Thyroid gland (tissue), 4 donors: ENCODE measurements at regions not wholly inside any gene's neighbourhood (a gene's known extent, or its start where the extent isn't known, plus 50 kb on each side); places are given as distances from the start of the nearest gene placed in this dataset.

Experiments used
- POLR2A ChIP-seq, 2 donors: fragments of 450-650 bp; IDR thresholded peaks; one replicate each; pipeline ENCODE4 v1.6.1; 2017; ENCODE audit warnings: antibody characterized with exemption in 2 of 2, mild to moderate bottlenecking in 2 of 2, moderate library complexity in 1 of 2
- TF ChIP-seq, protein P1 (sequence below), 6 experiments: fragments of 200-600 bp in 3 of 6; fragments of 450-650 bp in 3 of 6; sonication (generic) in 3 of 6; IDR thresholded peaks; one replicate each; pipeline ENCODE4 v1.5.1; 2016 to 2019; ENCODE audit warnings: antibody characterized with exemption in 6 of 6, mild to moderate bottlenecking in 2 of 6, inconsistent platforms in 1 of 6, moderate library complexity in 1 of 6

DNA sequence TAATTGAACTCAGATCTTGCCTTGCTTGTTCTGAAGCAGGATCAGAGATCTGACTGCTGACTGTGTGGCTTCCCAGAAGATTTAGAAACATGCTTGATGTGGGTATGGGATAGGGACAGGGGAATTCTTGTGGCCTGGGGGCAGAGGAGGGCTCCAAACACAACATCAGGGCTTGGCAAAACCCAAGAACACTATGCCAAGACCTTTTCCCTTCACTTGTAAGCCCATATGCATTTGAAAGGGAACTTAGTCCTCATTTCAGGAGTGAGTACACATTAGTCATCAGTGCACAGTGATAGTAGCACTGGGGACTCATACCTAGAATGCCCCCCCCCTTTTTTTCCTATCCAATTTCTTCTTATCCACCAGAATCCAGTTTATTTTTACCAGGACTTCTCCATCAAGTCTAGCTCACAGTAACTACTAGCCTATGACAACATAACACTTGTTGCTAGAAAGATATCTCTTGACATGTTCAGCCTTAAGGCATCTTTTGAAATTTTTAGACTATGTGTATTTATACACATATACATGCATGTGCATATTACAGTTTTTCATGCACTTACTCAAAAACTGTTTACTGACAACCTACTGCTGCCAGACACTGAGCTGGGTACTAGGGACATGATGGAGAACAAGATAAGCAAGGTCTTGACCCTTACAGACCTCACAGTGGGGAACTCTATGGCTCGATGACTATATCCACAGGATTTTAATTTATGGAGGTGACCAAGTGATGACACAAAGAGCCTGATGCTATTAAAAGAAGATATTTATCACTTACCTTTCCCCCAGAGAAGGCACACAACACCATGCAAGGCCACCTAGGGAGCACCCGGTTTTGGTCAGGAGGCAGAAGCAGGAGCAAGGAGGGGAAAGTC is 158.3 kb upstream of the MAP3K1 start:
- TF ChIP-seq, protein P1, sequence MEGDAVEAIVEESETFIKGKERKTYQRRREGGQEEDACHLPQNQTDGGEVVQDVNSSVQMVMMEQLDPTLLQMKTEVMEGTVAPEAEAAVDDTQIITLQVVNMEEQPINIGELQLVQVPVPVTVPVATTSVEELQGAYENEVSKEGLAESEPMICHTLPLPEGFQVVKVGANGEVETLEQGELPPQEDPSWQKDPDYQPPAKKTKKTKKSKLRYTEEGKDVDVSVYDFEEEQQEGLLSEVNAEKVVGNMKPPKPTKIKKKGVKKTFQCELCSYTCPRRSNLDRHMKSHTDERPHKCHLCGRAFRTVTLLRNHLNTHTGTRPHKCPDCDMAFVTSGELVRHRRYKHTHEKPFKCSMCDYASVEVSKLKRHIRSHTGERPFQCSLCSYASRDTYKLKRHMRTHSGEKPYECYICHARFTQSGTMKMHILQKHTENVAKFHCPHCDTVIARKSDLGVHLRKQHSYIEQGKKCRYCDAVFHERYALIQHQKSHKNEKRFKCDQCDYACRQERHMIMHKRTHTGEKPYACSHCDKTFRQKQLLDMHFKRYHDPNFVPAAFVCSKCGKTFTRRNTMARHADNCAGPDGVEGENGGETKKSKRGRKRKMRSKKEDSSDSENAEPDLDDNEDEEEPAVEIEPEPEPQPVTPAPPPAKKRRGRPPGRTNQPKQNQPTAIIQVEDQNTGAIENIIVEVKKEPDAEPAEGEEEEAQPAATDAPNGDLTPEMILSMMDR (IDR thresholded peaks at IDR 0.05) = no peak
- no peak for TF ChIP-seq POLR2A (IDR thresholded peaks at IDR 0.05)
